ENCODE measurements at regions not wholly inside any gene's neighbourhood (a gene's known extent, or its start where the extent isn't known, plus 50 kb on each side); places are given as distances from the start of the nearest gene placed in this dataset.

GRCh38 chr4:67161311-67161710 lies 384.0 kb downstream of the CENPC start:
- TF ChIP-seq CTCF (IDR thresholded peaks at IDR 0.05; ENCODE audit: low read length) = no peak
- TF ChIP-seq EZH2 (optimal IDR thresholded peaks at IDR 0.05; ENCODE audit: low read depth, low read length) = no peak

All from MM.1S (cell line).